ENCODE measurements at regions not wholly inside any gene's neighbourhood (a gene's known extent, or its start where the extent isn't known, plus 50 kb on each side); places are given as distances from the start of the nearest gene placed in this dataset.
A peak's percentile ranks its signal among the peaks of the same experiment; 100 is the strongest.

DNA sequence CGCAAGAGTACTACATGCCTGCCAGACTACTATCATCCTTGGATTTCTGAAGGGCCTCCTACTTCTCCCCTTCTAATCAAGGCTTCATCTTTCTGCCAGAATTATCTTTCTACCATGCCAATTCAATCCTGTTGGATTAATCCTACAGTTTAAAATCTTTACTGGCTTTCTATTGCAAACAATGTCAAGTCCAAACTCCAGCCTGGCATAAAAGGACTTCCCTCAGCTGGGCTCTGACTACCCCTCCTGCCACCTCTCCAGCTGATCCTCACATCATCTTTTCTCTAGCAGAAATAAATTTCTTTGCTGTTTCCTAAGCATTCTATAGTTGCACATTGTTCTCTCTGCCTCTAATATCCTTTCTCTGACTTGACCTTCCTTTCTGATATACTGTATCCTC is 119.7 kb upstream of the RAD23B start:
- Histone ChIP-seq H3K4me1 (ENCODE audit: low read length) (no peaks in the 10 kb centered on the region), H3K9ac (ENCODE audit: low read length) (no peak overlapping the region), H3K4me3 (ENCODE audit: low read length) (no peak overlapping the region), H3K9me2 (replicated peaks; ENCODE audit: insufficient read depth, low read length) (no peaks in the 10 kb centered on the region), H3K36me3 (replicated peaks; ENCODE audit: insufficient read depth, low read length) (no peaks in the 10 kb centered on the region), H3K4me2 (ENCODE audit: low read depth, low read length) (no peak overlapping the region), H3K27me3 (replicated peaks; ENCODE audit: insufficient read depth, low read length) (no peaks in the 10 kb centered on the region), H3K79me2 (ENCODE audit: low read length) (no peaks in the 10 kb centered on the region), H3F3A (ENCODE audit: insufficient read depth, low read length) (no peaks in the 10 kb centered on the region), H3K27ac (ENCODE audit: low read length) (no peak overlapping the region), H3K9me3 (replicated peaks; ENCODE audit: insufficient read depth, low read length) (no peaks in the 10 kb centered on the region), H2AFZ (ENCODE audit: low read length) (no peak overlapping the region), H4K20me1 (ENCODE audit: insufficient read depth, low read length) (no peaks in the 10 kb centered on the region)
- DNase-seq = no peak
- no peak for TF ChIP-seq EZH2 (optimal IDR thresholded peaks at IDR 0.05; ENCODE audit: low read depth, low read length)
- TF ChIP-seq, protein P1, sequence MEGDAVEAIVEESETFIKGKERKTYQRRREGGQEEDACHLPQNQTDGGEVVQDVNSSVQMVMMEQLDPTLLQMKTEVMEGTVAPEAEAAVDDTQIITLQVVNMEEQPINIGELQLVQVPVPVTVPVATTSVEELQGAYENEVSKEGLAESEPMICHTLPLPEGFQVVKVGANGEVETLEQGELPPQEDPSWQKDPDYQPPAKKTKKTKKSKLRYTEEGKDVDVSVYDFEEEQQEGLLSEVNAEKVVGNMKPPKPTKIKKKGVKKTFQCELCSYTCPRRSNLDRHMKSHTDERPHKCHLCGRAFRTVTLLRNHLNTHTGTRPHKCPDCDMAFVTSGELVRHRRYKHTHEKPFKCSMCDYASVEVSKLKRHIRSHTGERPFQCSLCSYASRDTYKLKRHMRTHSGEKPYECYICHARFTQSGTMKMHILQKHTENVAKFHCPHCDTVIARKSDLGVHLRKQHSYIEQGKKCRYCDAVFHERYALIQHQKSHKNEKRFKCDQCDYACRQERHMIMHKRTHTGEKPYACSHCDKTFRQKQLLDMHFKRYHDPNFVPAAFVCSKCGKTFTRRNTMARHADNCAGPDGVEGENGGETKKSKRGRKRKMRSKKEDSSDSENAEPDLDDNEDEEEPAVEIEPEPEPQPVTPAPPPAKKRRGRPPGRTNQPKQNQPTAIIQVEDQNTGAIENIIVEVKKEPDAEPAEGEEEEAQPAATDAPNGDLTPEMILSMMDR (IDR thresholded peaks at IDR 0.05; ENCODE audit: low read length) = no peak
- TF ChIP-seq EZH2phosphoT487 (IDR thresholded peaks at IDR 0.05; ENCODE audit: low read length) = no peak

DNA sequence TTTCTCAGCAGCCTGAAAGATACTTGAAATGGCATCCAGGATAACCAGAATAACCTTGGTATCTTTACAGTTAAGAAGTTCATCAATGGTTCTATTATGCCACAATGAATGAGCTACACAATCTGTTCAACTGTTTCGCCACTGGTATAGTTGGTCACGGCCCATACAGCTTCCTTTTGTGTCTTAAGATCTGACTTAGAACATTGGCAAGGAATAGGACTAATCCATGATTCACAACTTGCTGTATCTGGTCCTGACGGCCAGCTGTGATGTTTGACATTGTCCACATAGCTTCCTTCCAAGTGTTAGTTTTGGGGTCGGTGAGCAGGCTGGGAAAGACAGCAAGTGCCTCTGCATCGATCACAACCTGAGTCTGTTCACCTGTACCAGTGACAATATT is 113.3 kb upstream of the RAD23B start:
- H4K20me1 ChIP-seq (ENCODE audit: insufficient read depth, low read length) = no peaks in the 10 kb centered on the region
- no peak overlapping the region for H3K4me3 ChIP-seq (ENCODE audit: low read length)
- H3K36me3 ChIP-seq (replicated peaks; ENCODE audit: insufficient read depth, low read length) = no peaks in the 10 kb centered on the region
- H2AFZ ChIP-seq (ENCODE audit: low read length) = no peak overlapping the region
- H3K4me1 ChIP-seq (ENCODE audit: low read length) = no peaks in the 10 kb centered on the region
- TF ChIP-seq, protein P1 (IDR thresholded peaks at IDR 0.05; ENCODE audit: low read length) = no peak
- no peak for TF ChIP-seq EZH2phosphoT487 (IDR thresholded peaks at IDR 0.05; ENCODE audit: low read length)
- no peak for TF ChIP-seq EZH2 (optimal IDR thresholded peaks at IDR 0.05; ENCODE audit: low read depth, low read length)
- no peak for DNase-seq
- no peaks in the 10 kb centered on the region for H3F3A ChIP-seq (ENCODE audit: insufficient read depth, low read length)
- H3K9me3 ChIP-seq (replicated peaks; ENCODE audit: insufficient read depth, low read length) = no peaks in the 10 kb centered on the region
- H3K4me2 ChIP-seq (ENCODE audit: low read depth, low read length) = no peak overlapping the region
- no peak overlapping the region for H3K27ac ChIP-seq (ENCODE audit: low read length)
- H3K9me2 ChIP-seq (replicated peaks; ENCODE audit: insufficient read depth, low read length) = no peaks in the 10 kb centered on the region
- no peak overlapping the region for H3K9ac ChIP-seq (ENCODE audit: low read length)
- no peaks in the 10 kb centered on the region for H3K79me2 ChIP-seq (ENCODE audit: low read length)
- no peaks in the 10 kb centered on the region for H3K27me3 ChIP-seq (replicated peaks; ENCODE audit: insufficient read depth, low read length)

DNA sequence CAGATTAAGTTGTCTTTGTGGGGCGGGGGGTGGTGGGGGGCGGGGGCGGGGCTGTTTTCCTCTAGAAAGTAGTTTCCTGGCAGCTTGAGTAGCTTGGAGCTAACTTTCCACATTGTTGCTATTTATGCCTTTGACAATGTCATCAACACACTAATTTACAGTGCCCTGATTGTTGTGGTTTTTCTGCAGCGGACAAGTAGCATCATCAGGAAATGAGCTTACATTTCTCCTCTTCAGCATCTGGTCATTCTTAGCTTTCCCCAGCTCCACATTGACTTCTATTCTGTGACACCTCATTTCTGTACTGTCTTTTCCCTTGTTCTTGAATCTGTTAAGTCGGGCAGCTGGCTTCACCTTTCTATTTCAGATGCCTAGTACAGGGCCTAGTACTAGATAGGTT is 112.3 kb upstream of the RAD23B start:
- Histone ChIP-seq H3K9me2 (replicated peaks; ENCODE audit: insufficient read depth, low read length) (no peaks in the 10 kb centered on the region), H4K20me1 (ENCODE audit: insufficient read depth, low read length) (no peaks in the 10 kb centered on the region), H3K36me3 (replicated peaks; ENCODE audit: insufficient read depth, low read length) (no peaks in the 10 kb centered on the region), H3K4me1 (ENCODE audit: low read length) (no peaks in the 10 kb centered on the region), H3K4me3 (ENCODE audit: low read length) (no peak overlapping the region), H3K27ac (ENCODE audit: low read length) (no peak overlapping the region), H3K9ac (ENCODE audit: low read length) (no peak overlapping the region), H2AFZ (ENCODE audit: low read length) (no peak overlapping the region), H3K27me3 (replicated peaks; ENCODE audit: insufficient read depth, low read length) (no peaks in the 10 kb centered on the region), H3K4me2 (ENCODE audit: low read depth, low read length) (no peak overlapping the region), H3K79me2 (ENCODE audit: low read length) (no peaks in the 10 kb centered on the region), H3F3A (ENCODE audit: insufficient read depth, low read length) (no peaks in the 10 kb centered on the region), H3K9me3 (replicated peaks; ENCODE audit: insufficient read depth, low read length) (no peaks in the 10 kb centered on the region)
- TF ChIP-seq, protein P1 (IDR thresholded peaks at IDR 0.05; ENCODE audit: low read length) = no peak
- no peak for TF ChIP-seq EZH2phosphoT487 (IDR thresholded peaks at IDR 0.05; ENCODE audit: low read length)
- TF ChIP-seq EZH2 (optimal IDR thresholded peaks at IDR 0.05; ENCODE audit: low read depth, low read length) = no peak
- DNase-seq = peak; percentile 7

All from MM.1S (cell line).